RWPE2 (cell line): ENCODE measurements at regions not wholly inside any gene's neighbourhood (a gene's known extent, or its start where the extent isn't known, plus 50 kb on each side); places are given as distances from the start of the nearest gene placed in this dataset.
A peak's percentile ranks its signal among the peaks of the same experiment; 100 is the strongest.
"Not testable (repeated sequence)": the region's sequence is repeated elsewhere in the genome, so short reads cannot be mapped to it uniquely, and the experiment has no call there.

ENCODE experiments used
- ATAC-seq: fragments of 200-7000 bp; cut with Tn5 transposase; 3 replicates; pipeline ENCODE4 v1.9.1; 2021; ENCODE audit warnings: low read depth
- DNase-seq: peaks from one replicate; pipeline ENCODE4 v3.0.0-alpha.2; 2020; ENCODE audit warnings: low spot score
- H3K27ac ChIP-seq: fragments of 450-650 bp; 2 replicates; pipeline ENCODE4 v1.5.1; 2017; ENCODE audit warnings: mild to moderate bottlenecking; ENCODE audit not compliant: poor library complexity, severe bottlenecking
- H3K27me3 ChIP-seq: fragments of 250-450 bp; sonication (Bioruptor Pico); 2 replicates; pipeline ENCODE4 v1.5.1; 2021; ENCODE audit warnings: mild to moderate bottlenecking, moderate library complexity; ENCODE audit not compliant: insufficient read depth, poor library complexity, severe bottlenecking
- H3K36me3 ChIP-seq: fragments of 250-450 bp; sonication (Bioruptor Pico); 2 replicates; pipeline ENCODE4 v1.5.1; 2020; ENCODE audit warnings: low read depth, mild to moderate bottlenecking, moderate library complexity
- H3K4me1 ChIP-seq: fragments of 250-450 bp; sonication (Bioruptor Pico); 2 replicates; pipeline ENCODE4 v1.5.1; 2021; ENCODE audit warnings: mild to moderate bottlenecking, moderate library complexity; ENCODE audit not compliant: insufficient read depth, poor library complexity, severe bottlenecking
- H3K4me3 ChIP-seq: fragments of 250-450 bp; sonication (Bioruptor Pico); 2 replicates; pipeline ENCODE4 v1.5.1; 2021; ENCODE audit warnings: mild to moderate bottlenecking, moderate library complexity; ENCODE audit not compliant: severe bottlenecking
- H3K9me3 ChIP-seq: fragments of 250-450 bp; sonication (Bioruptor Pico); 2 replicates; pipeline ENCODE4 v1.5.1; 2021; ENCODE audit warnings: mild to moderate bottlenecking, moderate library complexity; ENCODE audit not compliant: severe bottlenecking

DNA sequence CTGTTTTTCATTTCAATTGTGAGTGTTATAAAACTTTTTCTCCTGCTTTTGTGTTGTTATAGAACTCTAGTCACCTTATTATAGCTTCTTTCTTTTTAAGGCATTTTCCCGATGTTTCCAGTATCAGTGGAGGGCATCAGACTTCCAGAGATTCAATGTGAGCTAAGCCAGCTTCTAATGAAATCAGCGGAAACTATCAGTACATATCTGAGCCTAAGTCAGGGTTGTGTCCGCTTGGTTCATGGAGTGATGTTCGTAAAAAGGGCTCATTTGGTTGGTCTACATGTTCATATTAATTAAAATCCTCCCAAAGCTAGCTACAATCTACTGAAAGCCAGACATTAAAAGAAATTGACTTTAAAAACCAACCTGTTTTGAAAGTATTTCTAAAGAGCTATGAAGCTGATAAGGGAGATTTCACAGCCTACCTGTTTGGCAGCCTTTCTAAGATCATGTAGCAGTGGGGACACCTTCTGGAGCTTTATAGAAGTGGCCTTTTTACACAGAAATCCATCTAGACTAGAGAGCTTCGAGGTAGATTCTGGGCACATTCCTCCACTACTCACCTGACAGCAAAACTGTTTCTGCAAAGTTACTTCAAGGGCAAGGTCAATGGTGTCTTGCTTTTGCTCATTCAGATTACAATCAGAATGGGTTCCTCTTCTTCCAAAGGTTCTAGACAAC lies 227.1 kb upstream of the NBPF12 start:
- H3K27ac ChIP-seq, H3K27me3 ChIP-seq, H3K9me3 ChIP-seq, H3K4me1 ChIP-seq, H3K36me3 ChIP-seq, DNase-seq, H3K4me3 ChIP-seq: not testable (repeated sequence)
- ATAC-seq, result 0 out of 3 replicates have a peak, but pooled peaks have one; percentile 56

DNA sequence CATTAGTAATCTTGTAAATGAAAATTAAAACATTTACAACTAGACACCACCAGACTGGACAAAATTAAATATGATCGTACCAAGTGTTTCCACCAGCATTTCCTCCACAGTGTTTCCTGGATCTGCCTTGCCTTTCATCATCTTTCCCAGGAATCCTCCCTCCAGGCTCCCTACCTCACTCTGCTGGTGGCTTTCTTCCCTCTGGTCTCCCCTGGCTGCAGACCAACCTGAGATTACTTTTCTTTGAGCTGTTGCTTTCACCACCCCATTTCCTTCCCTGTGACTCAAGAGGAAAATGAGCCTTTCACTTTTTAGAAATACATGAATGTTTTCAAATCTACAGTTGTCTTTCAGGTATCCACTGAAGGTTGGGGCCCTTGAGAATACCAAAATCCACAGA lies 228.8 kb upstream of the NBPF12 start:
- not testable (repeated sequence) for H3K27me3 ChIP-seq, H3K27ac ChIP-seq, H3K4me1 ChIP-seq, H3K36me3 ChIP-seq, DNase-seq, H3K4me3 ChIP-seq, H3K9me3 ChIP-seq
- peak; percentile 64; the same call in 2 of the 3 replicates for ATAC-seq

DNA sequence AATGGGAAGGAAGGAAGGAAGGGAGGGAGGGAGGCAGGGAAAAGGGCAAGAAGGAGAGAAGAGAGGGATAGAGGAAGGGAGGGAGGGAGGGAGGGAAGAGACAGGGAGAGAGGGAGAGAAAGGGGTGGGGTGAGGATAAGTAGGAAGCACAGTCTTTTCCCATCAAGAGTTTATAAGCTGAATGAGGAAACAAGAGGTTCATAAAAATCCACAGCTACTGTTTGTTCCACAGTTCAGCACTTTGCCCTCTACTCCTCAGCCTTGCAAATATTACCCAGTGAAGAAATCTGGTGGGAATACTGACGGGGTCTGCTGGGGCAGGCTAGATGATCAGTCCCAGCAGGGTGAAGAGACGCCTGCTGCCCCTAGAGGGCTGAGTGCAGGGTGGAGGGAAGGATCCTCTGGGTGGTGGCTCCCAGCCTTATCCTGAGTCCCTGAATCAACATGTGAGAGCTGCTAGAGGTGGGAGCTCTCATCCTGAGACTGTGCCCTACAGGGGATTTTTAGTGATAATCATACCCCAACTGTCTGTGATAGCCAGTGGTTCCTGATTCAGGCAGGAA lies 233.9 kb upstream of the NBPF12 start:
- H3K27ac ChIP-seq, H3K9me3 ChIP-seq, H3K27me3 ChIP-seq, H3K4me1 ChIP-seq, DNase-seq, H3K4me3 ChIP-seq, H3K36me3 ChIP-seq: not testable (repeated sequence)
- ATAC-seq, result peak; percentile 52; the same call in 2 of the 3 replicates

DNA sequence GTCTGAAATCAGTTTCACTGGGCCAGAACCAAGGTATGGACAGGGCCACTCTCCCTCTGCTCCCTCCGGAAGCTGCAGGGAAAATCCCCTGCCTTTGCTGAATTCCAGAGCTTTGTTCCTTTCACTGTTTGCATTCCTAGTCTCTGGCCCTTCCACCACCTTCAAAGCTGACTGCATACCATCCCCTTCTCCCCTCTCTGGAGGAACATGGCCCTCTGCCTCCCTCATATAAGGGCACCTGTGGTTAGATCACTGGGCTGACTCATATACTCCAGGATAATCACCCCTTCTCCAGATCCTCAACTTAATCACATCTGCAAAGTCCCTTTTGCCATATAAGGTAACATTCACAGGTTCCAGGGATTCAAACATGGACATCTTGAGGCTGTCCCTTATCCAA lies 236.8 kb upstream of the NBPF12 start:
- H3K4me3 ChIP-seq, H3K36me3 ChIP-seq, H3K27ac ChIP-seq, DNase-seq, H3K4me1 ChIP-seq, H3K9me3 ChIP-seq, H3K27me3 ChIP-seq: not testable (repeated sequence)
- peak; percentile 82 for ATAC-seq

DNA sequence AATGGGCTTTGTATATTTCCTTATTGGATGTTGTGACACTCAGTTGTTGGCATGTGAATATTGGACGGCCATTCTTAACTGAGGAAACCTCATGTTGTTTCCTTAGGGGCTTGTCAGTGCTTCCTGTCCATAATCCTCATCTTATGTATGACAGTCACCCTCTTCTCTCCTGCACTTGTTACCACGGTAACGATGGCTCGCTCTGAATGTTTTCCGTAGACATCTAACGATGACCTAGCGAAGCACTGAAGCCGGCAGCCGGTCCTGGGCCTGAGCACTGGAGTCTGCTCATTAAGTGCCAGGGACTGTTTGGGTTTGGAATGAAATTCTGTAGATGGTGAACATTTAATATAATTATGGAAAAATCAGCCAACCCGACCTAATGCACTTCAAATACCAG lies 242.7 kb upstream of the NBPF12 start:
- ATAC-seq, H3K9me3 ChIP-seq, H3K27me3 ChIP-seq, H3K4me3 ChIP-seq, DNase-seq, H3K4me1 ChIP-seq, H3K36me3 ChIP-seq, H3K27ac ChIP-seq: not testable (repeated sequence)

DNA sequence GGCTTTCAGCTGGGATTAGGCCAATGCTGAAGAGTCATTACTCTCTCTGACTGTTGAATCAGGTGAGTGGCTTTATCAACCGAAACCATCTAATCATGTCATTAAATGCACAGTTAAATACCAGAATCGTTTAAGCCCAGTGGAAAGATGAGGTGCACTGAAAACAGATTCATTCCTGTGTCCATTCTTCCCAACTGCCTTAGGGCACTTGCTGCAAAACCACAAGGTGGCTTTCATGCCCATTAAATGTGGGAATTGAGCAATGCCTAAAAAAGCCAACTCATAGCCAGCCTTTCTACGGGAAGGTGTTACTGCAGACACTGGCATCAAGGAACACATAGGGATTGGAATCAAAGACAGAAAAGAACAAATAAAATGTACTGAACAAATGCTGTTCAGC lies 246.3 kb upstream of the NBPF12 start:
- H3K27ac ChIP-seq, H3K4me3 ChIP-seq, H3K4me1 ChIP-seq, H3K9me3 ChIP-seq, H3K36me3 ChIP-seq, H3K27me3 ChIP-seq, DNase-seq: not testable (repeated sequence)
- ATAC-seq, result peak; percentile 93

DNA sequence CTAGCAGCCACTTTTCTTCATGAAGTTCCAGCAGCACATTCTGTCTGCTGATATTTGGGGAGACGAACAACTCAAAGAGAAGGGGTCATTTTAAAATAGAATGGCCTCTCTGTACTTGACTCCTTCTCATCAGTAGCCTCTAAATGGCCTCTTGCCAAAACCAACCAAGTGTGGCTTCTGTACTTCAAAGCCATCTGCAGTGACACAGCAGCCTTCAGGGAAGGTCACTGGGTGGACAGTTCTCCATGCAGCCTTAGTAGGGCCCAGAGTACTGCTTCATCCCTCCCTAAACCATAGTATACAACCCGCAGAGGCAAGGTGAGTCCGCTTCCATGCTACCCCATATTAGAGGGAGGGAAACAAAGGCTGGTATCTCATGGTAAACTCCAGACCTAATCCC lies 249.2 kb upstream of the NBPF12 start:
- H3K36me3 ChIP-seq, H3K27ac ChIP-seq, H3K27me3 ChIP-seq, H3K9me3 ChIP-seq, H3K4me3 ChIP-seq, DNase-seq, ATAC-seq, H3K4me1 ChIP-seq: not testable (repeated sequence)

DNA sequence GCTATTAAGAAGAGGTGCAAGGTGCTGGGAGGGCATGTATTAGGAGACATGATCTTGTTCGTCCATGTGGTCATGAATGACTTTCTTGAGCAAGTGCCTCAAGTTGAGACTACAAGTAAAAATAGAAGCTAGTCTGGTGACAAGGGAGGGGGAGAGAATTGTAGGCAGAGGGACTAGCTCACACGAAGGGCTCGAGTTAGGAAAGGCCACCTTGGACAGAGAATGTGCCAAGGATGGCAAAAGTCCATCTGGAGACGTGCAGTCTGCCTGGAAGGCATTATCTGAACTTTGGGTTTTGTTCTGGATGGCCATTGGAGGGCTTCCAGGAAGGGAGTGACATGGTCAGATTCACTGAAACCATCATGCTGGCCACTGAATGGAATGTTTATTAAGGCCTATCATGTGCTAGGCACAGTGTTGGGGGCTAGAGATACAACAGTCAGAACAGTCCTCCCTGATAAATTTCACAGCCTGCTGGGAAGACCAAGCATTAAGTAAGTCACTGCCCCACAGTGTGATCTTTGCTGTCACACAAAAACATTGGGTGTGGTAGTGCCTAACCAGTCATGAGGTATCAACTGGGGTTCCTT lies 251.3 kb upstream of the NBPF12 start:
- H3K4me3 ChIP-seq, DNase-seq: not testable (repeated sequence)

DNA sequence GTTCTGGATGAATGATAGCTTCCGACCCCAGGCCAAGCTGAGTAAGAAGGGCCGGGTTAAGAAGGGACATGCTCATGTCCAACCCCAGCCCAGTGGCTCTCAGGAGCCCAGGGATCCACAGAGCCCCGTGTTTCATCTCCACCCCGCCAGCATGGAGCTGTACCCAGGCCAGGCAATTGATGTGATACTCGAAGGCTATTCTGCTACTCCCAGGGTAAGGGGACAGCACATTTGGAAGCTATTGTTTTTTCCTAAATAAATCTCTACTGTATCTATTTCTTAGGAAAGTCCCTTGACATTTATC lies 255.0 kb upstream of the NBPF12 start:
- not testable (repeated sequence) for H3K4me1 ChIP-seq, DNase-seq, ATAC-seq, H3K27ac ChIP-seq, H3K4me3 ChIP-seq, H3K27me3 ChIP-seq, H3K9me3 ChIP-seq, H3K36me3 ChIP-seq

More for the DNA sequence above, 251.3 kb upstream of the NBPF12 start:
- H3K4me1 ChIP-seq, H3K9me3 ChIP-seq, H3K27ac ChIP-seq, H3K27me3 ChIP-seq, ATAC-seq, H3K36me3 ChIP-seq: not testable (repeated sequence)

DNA sequence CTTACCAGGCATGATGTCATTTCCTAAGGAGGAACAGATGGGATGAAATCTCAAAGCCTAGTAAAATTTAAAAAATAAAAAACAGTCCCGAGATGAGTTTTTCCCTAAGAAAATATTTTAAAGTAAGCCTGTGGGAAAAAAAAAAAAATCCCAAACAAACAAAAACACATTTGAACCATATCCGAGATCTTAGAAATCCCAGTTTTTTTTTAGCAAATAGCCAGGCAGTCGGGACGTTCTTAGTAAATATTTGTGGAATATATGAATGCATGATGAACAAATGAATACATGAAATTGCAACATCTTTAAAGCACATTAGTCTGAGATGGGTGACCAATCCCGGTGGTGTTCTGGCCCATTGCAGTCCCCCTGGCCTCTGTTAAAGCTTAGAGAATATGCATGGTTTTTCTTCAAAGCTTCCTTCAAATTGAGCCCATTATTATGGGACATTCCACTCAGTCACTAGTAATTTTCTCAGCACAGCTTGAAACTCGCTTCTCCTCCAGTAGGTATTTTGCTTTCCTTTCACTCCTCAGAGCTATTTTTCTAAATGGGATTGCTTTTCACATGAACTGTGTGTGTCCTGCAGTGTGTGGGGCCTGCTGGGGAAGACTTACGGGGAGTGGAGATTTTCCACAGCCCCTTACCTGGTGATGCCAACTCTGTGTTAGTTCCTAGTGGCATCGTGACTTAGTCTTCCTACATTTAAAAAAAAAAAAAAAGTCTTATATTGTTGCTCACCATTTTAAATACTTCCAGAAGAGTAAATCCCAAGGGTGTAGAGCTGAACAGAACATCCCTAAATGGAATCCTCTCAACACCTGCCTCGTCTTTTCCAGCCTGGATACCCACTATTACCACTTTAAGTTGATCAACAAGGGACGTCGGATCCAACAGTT lies 255.6 kb upstream of the NBPF12 start:
- not testable (repeated sequence) for H3K27ac ChIP-seq, H3K9me3 ChIP-seq, H3K36me3 ChIP-seq, DNase-seq, H3K27me3 ChIP-seq, H3K4me3 ChIP-seq, ATAC-seq, H3K4me1 ChIP-seq

DNA sequence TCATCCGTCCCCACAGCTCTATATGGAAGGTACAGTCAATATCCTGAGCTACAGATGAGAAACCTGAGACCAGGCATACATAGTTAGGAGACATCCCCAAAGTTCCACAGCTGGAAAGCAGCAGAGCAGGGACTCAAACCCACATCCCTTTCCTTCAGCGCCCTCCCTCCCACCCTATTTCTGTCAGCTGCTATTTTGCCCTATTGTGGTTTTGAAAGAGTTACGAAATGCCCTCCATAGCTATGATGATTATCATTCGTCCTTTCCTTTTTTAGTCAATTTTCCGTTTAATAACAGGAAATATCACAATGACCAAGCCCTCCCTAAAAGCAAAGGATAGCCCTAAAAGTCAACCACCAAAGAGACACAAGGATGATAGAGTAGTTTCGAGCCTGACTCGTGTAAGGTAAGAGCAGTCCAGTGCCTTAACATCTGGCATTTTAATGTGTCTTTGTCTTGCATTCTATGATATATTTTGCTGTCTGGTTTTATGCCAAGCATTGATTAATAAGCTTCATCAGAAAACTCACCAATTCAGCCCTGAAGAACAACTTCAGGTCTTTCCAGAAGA lies 264.3 kb upstream of the NBPF12 start:
- not testable (repeated sequence) for DNase-seq, H3K36me3 ChIP-seq, H3K4me3 ChIP-seq, ATAC-seq, H3K27ac ChIP-seq, H3K4me1 ChIP-seq, H3K27me3 ChIP-seq, H3K9me3 ChIP-seq
